Activated CD8-positive, alpha-beta memory T cell treated with anti-CD3 and anti-CD28 coated beads, Interleukin-2, amount 10 ng/mL, durations not matched to agents 7 days and 5 days (primary cell): ENCODE measurements at regions not wholly inside any gene's neighbourhood (a gene's known extent, or its start where the extent isn't known, plus 50 kb on each side); places are given as distances from the start of the nearest gene placed in this dataset.
"Not testable (repeated sequence)": the region's sequence is repeated elsewhere in the genome, so short reads cannot be mapped to it uniquely, and the experiment has no call there.

Experiments used
- ATAC-seq: fragments of 150-1000 bp; cut with Tn5 transposase; one replicate; pipeline ENCODE4 v1.10.0; 2021; ENCODE audit warnings: moderate library complexity
- CTCF ChIA-PET: fragments of 350-600 bp; sonication (Branson Sonifier 250); formaldehyde crosslinking; loops from one replicate; lab custom pipeline; 2021; ENCODE audit warnings: antibody characterized with exemption; lab: Charles Lee
- DNase-seq: peaks from one replicate; pipeline ENCODE4 v3.0.0-alpha.2; 2020
- H3K27ac Mint-ChIP-seq: one replicate; pipeline ENCODE4 v1.8.0; 2021; ENCODE audit warnings: mild to moderate bottlenecking, mixed read lengths
- H3K27me3 Mint-ChIP-seq: one replicate; pipeline ENCODE4 v1.8.0; 2021; ENCODE audit warnings: mixed read lengths
- H3K36me3 Mint-ChIP-seq: one replicate; pipeline ENCODE4 v1.8.0; 2021; ENCODE audit warnings: mild to moderate bottlenecking, mixed read lengths
- H3K4me1 Mint-ChIP-seq: one replicate; pipeline ENCODE4 v1.8.0; 2021; ENCODE audit warnings: mixed read lengths
- H3K4me3 Mint-ChIP-seq: one replicate; pipeline ENCODE4 v1.8.0; 2021; ENCODE audit warnings: mild to moderate bottlenecking, moderate library complexity, mixed read lengths
- H3K9me3 Mint-ChIP-seq: one replicate; pipeline ENCODE4 v1.8.0; 2022; ENCODE audit warnings: low read depth, mixed read lengths

- CTCF ChIA-PET, result no interaction called here
- Mint-ChIP-seq H3K27ac (no peak overlapping the region), H3K9me3 (no peaks in the 10 kb centered on the region), H3K36me3 (no peaks in the 10 kb centered on the region), H3K4me1 (no peaks in the 10 kb centered on the region), H3K27me3 (peaks cover 11% of the 10 kb centered on the region), H3K4me3 (no peak overlapping the region)
- DNase-seq (no peak), ATAC-seq (no peak)
These were observed 113.2 kb upstream of the SNX2 start for GRCh38 chr5:122661496-122662180.

DNA sequence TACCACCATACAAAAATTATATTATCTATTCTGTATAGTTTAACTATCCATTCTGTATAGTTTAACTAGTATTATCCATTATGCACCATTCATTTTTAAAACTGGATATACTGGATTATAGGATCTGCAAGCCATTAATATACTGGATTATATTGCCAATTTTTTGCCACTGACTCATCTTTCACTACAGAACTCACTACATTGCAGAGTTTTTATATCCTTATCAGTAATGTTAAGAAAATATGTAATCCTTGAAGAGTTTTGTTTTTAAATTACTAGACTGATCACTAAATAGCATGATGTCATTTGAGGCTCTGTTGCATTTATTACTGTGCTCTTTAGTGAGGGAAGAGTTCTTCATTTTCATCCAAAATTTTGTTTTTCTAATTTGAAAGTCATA, 109.8 kb upstream of the SNX2 start:
- H3K9me3 Mint-ChIP-seq, result no peaks in the 10 kb centered on the region
- H3K36me3 Mint-ChIP-seq, result no peaks in the 10 kb centered on the region
- H3K4me1 Mint-ChIP-seq, result no peaks in the 10 kb centered on the region
- DNase-seq (no peak), ATAC-seq (no peak)
- no peak overlapping the region for H3K4me3 Mint-ChIP-seq
- CTCF ChIA-PET, result no interaction called here
- H3K27ac Mint-ChIP-seq, result no peak overlapping the region
- peaks cover 10% of the 10 kb centered on the region for H3K27me3 Mint-ChIP-seq

GRCh38 chr5:122668552-122668951, 106.3 kb upstream of the SNX2 start:
- Mint-ChIP-seq H3K9me3 (no peaks in the 10 kb centered on the region), H3K27ac (no peak overlapping the region), H3K27me3 (peaks cover 7% of the 10 kb centered on the region), H3K4me3 (no peak overlapping the region), H3K36me3 (no peaks in the 10 kb centered on the region), H3K4me1 (no peaks in the 10 kb centered on the region)
- CTCF ChIA-PET, result no interaction called here
- DNase-seq (no peak), ATAC-seq (no peak)

DNA sequence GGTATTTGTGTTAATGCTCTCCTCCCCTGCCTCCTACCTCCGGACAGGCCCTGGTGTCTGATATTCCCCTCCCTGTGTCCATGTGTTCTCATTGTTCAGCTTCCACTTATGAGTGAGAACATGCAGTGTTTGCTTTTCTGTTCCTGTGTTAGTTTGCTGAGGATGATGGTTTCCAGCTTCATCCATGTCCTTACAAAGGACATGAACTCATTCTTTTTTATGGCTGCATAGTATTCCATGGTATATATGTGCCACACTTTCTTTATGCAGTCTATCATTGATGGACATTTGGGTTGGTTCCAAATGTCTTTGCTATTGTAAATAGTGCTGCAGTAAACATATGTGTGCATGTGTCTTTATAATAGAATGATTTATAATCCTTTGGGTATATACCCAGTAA, 105.2 kb upstream of the SNX2 start:
- DNase-seq, H3K27ac Mint-ChIP-seq, ATAC-seq, H3K4me1 Mint-ChIP-seq, H3K4me3 Mint-ChIP-seq, CTCF ChIA-PET, H3K36me3 Mint-ChIP-seq, H3K9me3 Mint-ChIP-seq, H3K27me3 Mint-ChIP-seq: not testable (repeated sequence)

GRCh38 chr5:122673343-122673742, 101.5 kb upstream of the SNX2 start:
- H3K27ac Mint-ChIP-seq, result no peak overlapping the region
- H3K9me3 Mint-ChIP-seq, result no peaks in the 10 kb centered on the region
- ATAC-seq, result no peak
- DNase-seq, result no peak
- H3K27me3 Mint-ChIP-seq, result no peaks in the 10 kb centered on the region
- CTCF ChIA-PET, result no interaction called here
- H3K36me3 Mint-ChIP-seq, result no peaks in the 10 kb centered on the region
- H3K4me3 Mint-ChIP-seq, result no peak overlapping the region
- H3K4me1 Mint-ChIP-seq, result no peaks in the 10 kb centered on the region

GRCh38 chr5:122674385-122674784, 100.5 kb upstream of the SNX2 start:
- Mint-ChIP-seq H3K27ac (no peak overlapping the region), H3K9me3 (no peaks in the 10 kb centered on the region), H3K36me3 (no peaks in the 10 kb centered on the region), H3K27me3 (no peaks in the 10 kb centered on the region), H3K4me3 (no peak overlapping the region), H3K4me1 (no peaks in the 10 kb centered on the region)
- DNase-seq (no peak), ATAC-seq (no peak)
- CTCF ChIA-PET, result no interaction called here

DNA sequence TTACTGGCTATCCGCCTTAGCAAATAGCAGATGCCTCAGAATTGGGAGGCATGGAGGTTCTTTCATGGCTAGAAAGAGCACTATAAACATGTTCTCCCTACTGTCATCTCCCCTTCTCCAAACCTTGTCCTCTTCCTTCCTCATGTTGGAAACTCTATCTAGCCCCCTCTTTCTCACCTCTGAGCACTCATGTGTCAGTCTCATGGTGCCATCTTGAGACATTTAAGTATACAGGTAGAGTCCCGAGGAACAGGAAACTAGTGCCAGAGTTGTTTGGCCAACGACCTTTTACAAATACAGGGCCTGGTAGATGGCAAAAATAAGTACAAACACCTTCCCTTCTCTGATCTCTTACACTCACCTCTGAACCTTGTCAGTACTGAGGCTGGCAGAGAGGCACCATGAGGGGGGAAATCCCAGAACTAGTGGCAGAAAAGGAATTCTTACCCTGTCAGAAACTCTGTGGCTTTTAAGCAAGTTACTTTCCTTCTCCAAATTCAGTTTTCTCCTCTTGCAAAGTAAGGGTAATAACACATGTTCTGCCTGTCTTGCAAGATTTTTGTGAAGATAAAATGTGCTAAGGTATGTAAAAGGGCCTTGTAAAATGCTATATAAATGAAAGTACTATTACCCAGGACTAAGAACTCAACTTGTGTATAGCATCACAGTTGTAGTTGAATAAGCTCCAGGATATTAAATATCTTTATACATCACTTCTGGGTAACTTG, 94.1 kb upstream of the SNX2 start:
- ATAC-seq (no peak), DNase-seq (no peak)
- Mint-ChIP-seq H3K4me3 (no peak overlapping the region), H3K36me3 (no peaks in the 10 kb centered on the region), H3K27me3 (peaks cover 5% of the 10 kb centered on the region), H3K27ac (no peak overlapping the region), H3K4me1 (no peaks in the 10 kb centered on the region), H3K9me3 (no peaks in the 10 kb centered on the region)
- CTCF ChIA-PET, result no interaction called here

GRCh38 chr5:122683631-122684030, 91.2 kb upstream of the SNX2 start:
- CTCF ChIA-PET, result no interaction called here
- no peak for DNase-seq
- H3K9me3 Mint-ChIP-seq, result no peaks in the 10 kb centered on the region
- no peaks in the 10 kb centered on the region for H3K36me3 Mint-ChIP-seq
- no peak for ATAC-seq
- no peak overlapping the region for H3K4me3 Mint-ChIP-seq
- peaks cover 5% of the 10 kb centered on the region for H3K27me3 Mint-ChIP-seq
- no peaks in the 10 kb centered on the region for H3K4me1 Mint-ChIP-seq
- no peak overlapping the region for H3K27ac Mint-ChIP-seq

- ATAC-seq (no peak), DNase-seq (no peak)
- H3K27me3 Mint-ChIP-seq, result peaks cover 11% of the 10 kb centered on the region
- H3K9me3 Mint-ChIP-seq, result no peaks in the 10 kb centered on the region
- H3K27ac Mint-ChIP-seq, result no peak overlapping the region
- CTCF ChIA-PET, result no interaction called here
- H3K36me3 Mint-ChIP-seq, result no peaks in the 10 kb centered on the region
- H3K4me1 Mint-ChIP-seq, result no peaks in the 10 kb centered on the region
- H3K4me3 Mint-ChIP-seq, result no peak overlapping the region
These were observed 84.6 kb upstream of the SNX2 start for GRCh38 chr5:122690266-122690665.

DNA sequence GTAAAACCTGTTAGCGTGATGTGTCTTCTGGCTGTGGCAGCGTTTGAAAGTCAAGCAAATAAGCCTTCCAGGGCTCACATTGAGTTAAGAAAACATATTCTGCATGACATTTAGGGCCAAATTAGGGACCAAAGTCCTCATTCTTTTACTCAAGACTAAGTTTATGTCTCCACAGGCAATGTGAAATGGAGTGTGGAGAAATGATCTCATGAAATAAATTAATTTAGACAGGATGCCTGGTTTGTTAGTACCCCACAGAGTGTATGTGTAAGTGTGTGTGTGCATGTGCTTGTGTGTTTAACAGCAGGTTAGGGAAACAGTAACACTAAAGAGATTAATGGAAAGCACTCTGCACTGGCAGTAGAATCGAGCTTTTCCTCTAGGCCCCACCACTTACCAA, 82.9 kb upstream of the SNX2 start:
- no peak overlapping the region for H3K4me3 Mint-ChIP-seq
- no peaks in the 10 kb centered on the region for H3K4me1 Mint-ChIP-seq
- CTCF ChIA-PET, result no interaction called here
- H3K9me3 Mint-ChIP-seq, result no peaks in the 10 kb centered on the region
- H3K27ac Mint-ChIP-seq, result no peak overlapping the region
- DNase-seq, result no peak
- no peaks in the 10 kb centered on the region for H3K36me3 Mint-ChIP-seq
- H3K27me3 Mint-ChIP-seq, result peaks cover 11% of the 10 kb centered on the region
- no peak for ATAC-seq

DNA sequence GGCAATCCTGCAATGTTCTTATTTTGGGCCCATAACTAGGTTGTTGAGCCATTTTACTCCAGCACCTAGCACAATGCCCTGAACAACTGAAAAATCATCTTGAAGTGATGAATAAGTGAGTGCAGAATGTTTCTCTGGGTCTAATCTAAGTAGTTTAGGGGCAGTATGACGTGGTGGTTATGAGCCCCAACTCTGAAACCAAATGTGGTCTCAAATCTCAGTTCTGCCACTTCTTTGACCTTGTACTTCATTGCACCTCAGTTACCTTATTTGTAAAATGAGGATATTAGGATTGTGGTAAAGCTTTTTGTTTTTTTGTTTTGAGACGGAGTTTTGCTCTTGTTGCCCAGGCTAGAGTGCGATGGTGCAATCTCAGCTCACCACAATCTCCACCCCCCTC, 80.9 kb upstream of the SNX2 start:
- no peaks in the 10 kb centered on the region for H3K4me1 Mint-ChIP-seq
- H3K4me3 Mint-ChIP-seq, result no peak overlapping the region
- no peak for ATAC-seq
- CTCF ChIA-PET, result no interaction called here
- no peaks in the 10 kb centered on the region for H3K9me3 Mint-ChIP-seq
- no peaks in the 10 kb centered on the region for H3K36me3 Mint-ChIP-seq
- H3K27ac Mint-ChIP-seq, result no peak overlapping the region
- peaks cover 15% of the 10 kb centered on the region for H3K27me3 Mint-ChIP-seq
- DNase-seq, result no peak

DNA sequence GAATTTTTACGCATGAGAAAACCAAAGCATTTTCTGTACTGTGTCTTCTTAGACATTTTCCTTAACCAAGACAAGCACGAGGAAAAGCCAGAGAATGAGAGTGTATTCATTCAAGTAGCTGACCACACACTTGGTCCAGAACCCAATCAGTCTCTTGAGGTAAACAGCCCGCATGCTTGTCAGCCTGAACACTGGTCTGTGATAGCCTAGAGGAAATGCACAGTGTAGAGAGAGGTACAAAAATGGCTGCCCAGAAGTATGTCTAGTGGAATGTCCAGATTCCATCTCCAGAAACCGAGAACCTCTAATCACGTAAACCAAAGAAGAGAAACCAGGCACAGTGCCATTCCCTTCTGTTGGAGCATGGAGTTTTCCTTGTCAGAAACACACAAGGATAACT, 80.0 kb upstream of the SNX2 start:
- DNase-seq (no peak), ATAC-seq (no peak)
- Mint-ChIP-seq H3K4me1 (no peaks in the 10 kb centered on the region), H3K27me3 (peaks cover 15% of the 10 kb centered on the region), H3K4me3 (no peak overlapping the region), H3K27ac (no peak overlapping the region), H3K36me3 (no peaks in the 10 kb centered on the region), H3K9me3 (no peaks in the 10 kb centered on the region)
- CTCF ChIA-PET, result no interaction called here

GRCh38 chr5:122696735-122697134, 78.1 kb upstream of the SNX2 start:
- CTCF ChIA-PET, result interaction anchor here (0.9 kb wide), 1 partner anchor 7 kb away, joined by 3 read pairs; no protein-coding TSS in a partner anchor
- not testable (repeated sequence) for H3K36me3 Mint-ChIP-seq, H3K4me3 Mint-ChIP-seq, H3K27ac Mint-ChIP-seq, H3K4me1 Mint-ChIP-seq, ATAC-seq, H3K9me3 Mint-ChIP-seq, H3K27me3 Mint-ChIP-seq, DNase-seq

- no peak overlapping the region for H3K4me3 Mint-ChIP-seq
- DNase-seq, result no peak
- peaks cover 5% of the 10 kb centered on the region for H3K4me1 Mint-ChIP-seq
- H3K27ac Mint-ChIP-seq, result no peak overlapping the region
- ATAC-seq, result no peak
- H3K36me3 Mint-ChIP-seq, result no peaks in the 10 kb centered on the region
- H3K27me3 Mint-ChIP-seq, result peaks cover 9% of the 10 kb centered on the region
- CTCF ChIA-PET, result no interaction called here
- H3K9me3 Mint-ChIP-seq, result no peaks in the 10 kb centered on the region
These were observed 77.7 kb upstream of the SNX2 start for GRCh38 chr5:122697191-122697590.
